ENCODE measurements at regions not wholly inside any gene's neighbourhood (a gene's known extent, or its start where the extent isn't known, plus 50 kb on each side); places are given as distances from the start of the nearest gene placed in this dataset.

DNA sequence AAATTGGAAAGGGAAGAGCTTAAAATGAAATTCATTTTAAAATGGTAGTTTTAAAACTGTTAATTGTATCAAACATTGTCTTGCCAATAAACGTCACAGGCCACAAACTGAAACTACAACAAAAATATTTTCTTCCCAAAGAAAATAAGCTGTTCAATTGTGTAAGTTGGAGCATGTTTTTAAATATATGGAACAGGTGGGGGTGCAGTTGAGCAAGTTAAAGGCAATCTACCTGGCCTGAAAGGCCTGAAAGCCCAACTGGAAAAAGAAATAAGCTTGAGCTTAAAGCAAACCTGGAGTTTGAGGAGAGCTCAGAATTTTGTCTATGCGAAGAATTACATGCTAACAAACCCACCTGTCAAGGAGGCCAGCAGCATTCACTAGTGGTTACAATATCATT, 439.5 kb downstream of the ACTL7B start:
- TF ChIP-seq, protein P1, sequence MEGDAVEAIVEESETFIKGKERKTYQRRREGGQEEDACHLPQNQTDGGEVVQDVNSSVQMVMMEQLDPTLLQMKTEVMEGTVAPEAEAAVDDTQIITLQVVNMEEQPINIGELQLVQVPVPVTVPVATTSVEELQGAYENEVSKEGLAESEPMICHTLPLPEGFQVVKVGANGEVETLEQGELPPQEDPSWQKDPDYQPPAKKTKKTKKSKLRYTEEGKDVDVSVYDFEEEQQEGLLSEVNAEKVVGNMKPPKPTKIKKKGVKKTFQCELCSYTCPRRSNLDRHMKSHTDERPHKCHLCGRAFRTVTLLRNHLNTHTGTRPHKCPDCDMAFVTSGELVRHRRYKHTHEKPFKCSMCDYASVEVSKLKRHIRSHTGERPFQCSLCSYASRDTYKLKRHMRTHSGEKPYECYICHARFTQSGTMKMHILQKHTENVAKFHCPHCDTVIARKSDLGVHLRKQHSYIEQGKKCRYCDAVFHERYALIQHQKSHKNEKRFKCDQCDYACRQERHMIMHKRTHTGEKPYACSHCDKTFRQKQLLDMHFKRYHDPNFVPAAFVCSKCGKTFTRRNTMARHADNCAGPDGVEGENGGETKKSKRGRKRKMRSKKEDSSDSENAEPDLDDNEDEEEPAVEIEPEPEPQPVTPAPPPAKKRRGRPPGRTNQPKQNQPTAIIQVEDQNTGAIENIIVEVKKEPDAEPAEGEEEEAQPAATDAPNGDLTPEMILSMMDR (IDR thresholded peaks at IDR 0.05; ENCODE audit: low read depth, low read length, missing control alignments): no peak
- no peak for DNase-seq (ENCODE audit: extremely low read depth, low read depth)
- no peak overlapping the region for H3K4me3 ChIP-seq (replicated peaks; ENCODE audit: low read depth, low read length)

DNA sequence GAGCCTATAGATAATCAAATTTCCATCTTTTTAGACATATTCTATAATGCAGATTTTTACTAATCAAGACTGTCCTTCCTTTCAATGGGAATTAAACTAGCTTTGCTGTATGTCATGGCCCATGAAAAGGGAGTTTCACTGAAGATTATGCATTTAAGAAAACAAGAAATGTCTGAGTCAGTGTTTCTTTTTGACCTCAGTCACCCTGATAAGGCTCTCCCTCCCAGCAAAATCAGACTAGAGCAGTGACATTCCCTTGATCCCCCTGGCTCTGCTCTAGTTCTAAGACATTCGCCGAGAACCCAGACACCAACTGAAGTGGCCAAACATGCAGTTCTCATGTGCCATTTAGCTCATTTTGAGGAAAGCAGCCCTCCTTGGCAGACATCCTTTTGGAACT, 442.0 kb downstream of the ACTL7B start:
- DNase-seq (ENCODE audit: extremely low read depth, low read depth): no peak
- TF ChIP-seq, protein P1 (IDR thresholded peaks at IDR 0.05; ENCODE audit: low read depth, low read length, missing control alignments): no peak

DNA sequence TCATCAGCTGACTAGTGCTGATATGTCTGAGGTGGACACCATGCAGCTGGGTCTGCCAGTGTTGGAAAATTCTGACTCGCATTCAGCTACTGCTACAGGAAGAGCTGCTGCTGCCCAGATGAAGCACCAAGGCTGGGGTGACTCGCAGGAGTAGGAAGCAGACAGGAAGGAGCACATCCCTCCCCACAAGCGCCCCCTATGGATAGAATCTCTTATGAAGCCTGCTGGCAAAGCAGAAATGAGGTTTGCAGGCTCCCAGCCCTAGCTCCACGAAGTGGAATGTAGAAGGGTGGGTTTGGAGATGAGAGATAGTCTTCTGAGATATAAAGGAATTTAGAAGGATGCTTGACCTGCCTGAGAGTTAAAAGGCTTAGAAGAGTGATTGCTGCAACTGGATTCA, 443.0 kb downstream of the ACTL7B start:
- peak; percentile 29 for DNase-seq (ENCODE audit: extremely low read depth, low read depth)
- H3K4me3 ChIP-seq (replicated peaks; ENCODE audit: low read depth, low read length): no peak overlapping the region
- TF ChIP-seq, protein P1 (IDR thresholded peaks at IDR 0.05; ENCODE audit: low read depth, low read length, missing control alignments): peak; percentile 26

More for the DNA sequence above, 442.0 kb downstream of the ACTL7B start:
- H3K4me3 ChIP-seq (replicated peaks; ENCODE audit: low read depth, low read length): no peak overlapping the region

DNA sequence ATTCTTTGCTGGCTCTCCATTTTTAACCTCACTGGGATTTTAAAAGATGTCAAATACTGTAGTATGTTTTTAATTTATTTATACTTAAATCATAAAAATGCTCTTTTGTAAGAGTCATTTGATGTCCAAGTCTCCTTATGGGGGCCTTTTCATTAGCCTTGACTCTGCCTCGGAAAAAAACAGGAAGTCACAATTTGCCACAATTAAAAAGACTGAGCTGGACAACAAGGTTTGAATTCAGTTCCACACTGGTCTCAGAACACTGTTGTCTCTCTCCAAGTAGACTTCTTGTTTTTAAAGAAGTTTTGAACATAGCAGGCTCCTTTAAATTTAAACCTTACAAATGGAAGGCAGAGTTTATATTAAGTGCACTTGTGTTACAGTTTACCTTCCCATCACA, 444.2 kb downstream of the ACTL7B start:
- H3K4me3 ChIP-seq (replicated peaks; ENCODE audit: low read depth, low read length): no peak overlapping the region
- no peak for DNase-seq (ENCODE audit: extremely low read depth, low read depth)
- TF ChIP-seq, protein P1 (IDR thresholded peaks at IDR 0.05; ENCODE audit: low read depth, low read length, missing control alignments): no peak

DNA sequence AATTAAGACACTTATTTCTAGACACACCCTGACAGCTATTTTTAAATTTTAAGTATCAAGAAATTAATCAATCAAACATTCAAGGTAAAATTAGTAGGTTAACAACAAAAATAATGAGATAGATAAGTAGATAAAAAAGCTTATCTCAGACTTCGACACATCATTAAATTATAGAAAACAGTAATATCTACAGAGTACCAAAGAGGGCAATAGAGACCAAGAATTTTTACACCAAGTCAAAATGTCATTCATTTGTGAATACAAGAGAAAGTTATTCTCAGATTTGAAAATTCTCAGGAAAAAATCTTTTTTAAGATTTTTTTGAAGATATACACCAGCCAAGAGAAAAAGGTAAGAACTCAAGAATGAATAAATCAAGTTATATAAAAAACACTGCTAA, 445.6 kb downstream of the ACTL7B start:
- TF ChIP-seq, protein P1 (IDR thresholded peaks at IDR 0.05; ENCODE audit: low read depth, low read length, missing control alignments): no peak
- DNase-seq (ENCODE audit: extremely low read depth, low read depth): no peak
- H3K4me3 ChIP-seq (replicated peaks; ENCODE audit: low read depth, low read length): no peak overlapping the region

DNA sequence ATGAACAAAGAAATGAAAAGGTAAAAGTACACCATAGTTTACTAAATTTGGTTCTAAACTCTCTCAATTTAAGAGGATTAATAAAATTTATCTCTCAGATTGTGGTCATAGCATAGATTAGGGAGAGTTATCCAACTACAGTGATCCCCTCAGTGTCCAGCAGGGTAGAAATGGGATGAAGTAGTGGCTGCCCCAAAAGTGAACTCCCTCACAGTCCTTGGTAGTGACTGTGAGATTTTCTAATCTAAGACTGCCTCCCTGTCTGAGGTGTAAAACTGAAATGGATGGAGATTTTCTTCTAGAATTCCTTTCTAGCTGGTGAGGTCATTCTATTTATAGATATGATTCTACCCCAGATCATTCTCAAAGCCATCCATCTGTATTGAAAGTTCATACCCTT, 455.5 kb downstream of the ACTL7B start:
- TF ChIP-seq, protein P1 (IDR thresholded peaks at IDR 0.05; ENCODE audit: low read depth, low read length, missing control alignments): no peak
- DNase-seq (ENCODE audit: extremely low read depth, low read depth): no peak
- H3K4me3 ChIP-seq (replicated peaks; ENCODE audit: low read depth, low read length): no peak overlapping the region

DNA sequence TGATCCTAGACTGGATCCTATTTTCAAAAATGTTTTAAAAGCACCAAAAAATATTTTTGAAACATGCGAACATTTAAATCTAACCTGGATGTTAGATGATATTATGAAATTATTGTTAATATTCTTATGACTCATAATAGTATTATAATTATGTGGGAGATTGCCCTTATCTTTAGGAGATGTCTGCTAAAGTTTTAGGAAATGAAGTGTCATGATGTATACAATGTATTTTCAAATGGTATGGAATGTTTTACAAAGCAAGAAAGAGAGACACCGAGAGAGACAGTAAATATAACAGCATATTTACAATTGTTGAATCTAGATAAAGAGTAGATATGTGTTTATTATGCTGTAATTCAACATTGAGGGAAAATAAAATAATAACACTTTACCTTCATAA, 455.9 kb downstream of the ACTL7B start:
- TF ChIP-seq, protein P1 (IDR thresholded peaks at IDR 0.05; ENCODE audit: low read depth, low read length, missing control alignments): no peak
- no peak for DNase-seq (ENCODE audit: extremely low read depth, low read depth)
- no peak overlapping the region for H3K4me3 ChIP-seq (replicated peaks; ENCODE audit: low read depth, low read length)

Measured in HFF-Myc (cell line).